ACC112 (cell line): ENCODE measurements at regions not wholly inside any gene's neighbourhood (a gene's known extent, or its start where the extent isn't known, plus 50 kb on each side); places are given as distances from the start of the nearest gene placed in this dataset.

Source experiments
- H2AFZ ChIP-seq: fragments of 200-600 bp; sonication (generic); one replicate; pipeline ENCODE4 v1.6.0; 2017; ENCODE audit warnings: antibody characterized with exemption, low read length; ENCODE audit not compliant: unreplicated experiment
- H3K27ac ChIP-seq: fragments of 200-600 bp; sonication (generic); 2 replicates; pipeline ENCODE4 v1.5.1; 2014; ENCODE audit warnings: low read depth, mild to moderate bottlenecking, antibody characterized with exemption, low read length, moderate library complexity
- H3K27me3 ChIP-seq: fragments of 200-600 bp; sonication (generic); 2 replicates; pipeline ENCODE4 v1.6.1; 2014; ENCODE audit warnings: mild to moderate bottlenecking, antibody characterized with exemption, low read length, moderate library complexity, mixed read lengths; ENCODE audit not compliant: insufficient read depth
- H3K36me3 ChIP-seq: fragments of 200-600 bp; sonication (generic); 2 replicates; pipeline ENCODE4 v1.6.1; 2016; ENCODE audit warnings: mild to moderate bottlenecking, antibody characterized with exemption, low read length, moderate library complexity, mixed read lengths; ENCODE audit not compliant: insufficient read depth
- H3K4me1 ChIP-seq: fragments of 200-600 bp; sonication (generic); one replicate; pipeline ENCODE4 v1.6.1; 2016; ENCODE audit warnings: low read length, mixed read lengths; ENCODE audit not compliant: insufficient read depth, unreplicated experiment, control insufficient read depth
- H3K4me3 ChIP-seq: fragments of 200-600 bp; sonication (generic); 2 replicates; pipeline ENCODE4 v1.5.1; 2014; ENCODE audit warnings: mild to moderate bottlenecking, low read depth, low read length
- H3K79me2 ChIP-seq: fragments of 200-600 bp; sonication (generic); one replicate; pipeline ENCODE4 v1.6.0; 2016; ENCODE audit warnings: low read length; ENCODE audit not compliant: control insufficient read depth, unreplicated experiment, insufficient read depth

- Histone ChIP-seq H2AFZ (no peak overlapping the region), H3K79me2 (no peaks in the 10 kb centered on the region), H3K27ac (no peak overlapping the region), H3K36me3 (no peaks in the 10 kb centered on the region), H3K4me1 (no peaks in the 10 kb centered on the region), H3K27me3 (no peaks in the 10 kb centered on the region), H3K4me3 (no peak overlapping the region)
These were observed 543.1 kb downstream of the UQCRFS1 start for GRCh38 chr19:28669804-28670203.

- H3K4me3 ChIP-seq: no peak overlapping the region
- no peaks in the 10 kb centered on the region for H3K4me1 ChIP-seq
- H2AFZ ChIP-seq: no peak overlapping the region
- H3K79me2 ChIP-seq: no peaks in the 10 kb centered on the region
- H3K27ac ChIP-seq: no peak overlapping the region
- H3K36me3 ChIP-seq: no peaks in the 10 kb centered on the region
- H3K27me3 ChIP-seq: no peaks in the 10 kb centered on the region
These were observed 545.5 kb downstream of the UQCRFS1 start for GRCh38 chr19:28667348-28667977.

GRCh38 chr19:28665748-28666147, 547.2 kb downstream of the UQCRFS1 start:
- Histone ChIP-seq H3K79me2 (no peaks in the 10 kb centered on the region), H3K4me1 (no peaks in the 10 kb centered on the region), H3K4me3 (no peak overlapping the region), H3K27ac (no peak overlapping the region), H2AFZ (no peak overlapping the region), H3K27me3 (no peaks in the 10 kb centered on the region), H3K36me3 (no peaks in the 10 kb centered on the region)

DNA sequence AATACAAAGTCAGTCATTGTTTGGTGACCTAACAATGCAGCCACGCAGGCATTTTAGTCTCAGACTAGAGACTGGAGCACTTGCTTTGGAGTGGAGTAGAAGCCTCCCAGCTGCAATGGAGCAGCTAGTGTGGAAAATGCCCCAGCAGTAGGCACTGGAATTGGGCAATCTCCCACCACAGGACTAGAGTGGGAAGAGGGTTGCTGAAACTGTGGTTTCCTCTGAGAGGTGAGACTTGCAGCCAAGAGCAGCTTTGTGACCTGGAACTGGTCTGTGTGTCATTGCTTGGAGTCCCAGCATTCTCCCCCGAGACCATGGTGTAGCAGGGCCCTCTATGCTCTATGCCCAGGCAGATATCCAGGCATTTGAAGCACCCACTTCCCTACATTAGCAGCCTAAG, 556.3 kb downstream of the UQCRFS1 start:
- no peak overlapping the region for H3K27ac ChIP-seq
- H3K4me1 ChIP-seq: no peaks in the 10 kb centered on the region
- no peaks in the 10 kb centered on the region for H3K27me3 ChIP-seq
- H2AFZ ChIP-seq: no peak overlapping the region
- H3K79me2 ChIP-seq: no peaks in the 10 kb centered on the region
- H3K4me3 ChIP-seq: no peak overlapping the region
- H3K36me3 ChIP-seq: no peaks in the 10 kb centered on the region

DNA sequence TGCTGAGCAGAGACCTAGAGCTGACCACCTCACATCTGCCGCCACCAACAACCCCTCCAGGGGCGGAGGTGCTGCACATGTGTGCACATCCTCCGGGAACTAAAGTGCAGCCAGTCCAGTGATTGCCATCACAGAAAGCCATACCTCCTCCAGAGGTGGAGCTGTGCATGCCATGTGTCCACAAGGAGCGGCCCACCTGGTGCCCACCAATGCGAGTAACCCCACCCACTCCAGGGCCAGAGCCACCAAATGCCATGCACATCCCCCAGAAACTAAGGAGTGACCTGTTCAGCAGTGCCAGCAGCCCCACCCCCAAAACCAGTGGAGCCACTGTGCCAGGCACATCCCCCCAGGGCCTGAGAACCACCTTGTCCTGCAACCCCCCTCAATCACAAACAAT, 557.9 kb downstream of the UQCRFS1 start:
- Histone ChIP-seq H3K79me2 (no peaks in the 10 kb centered on the region), H3K27me3 (no peaks in the 10 kb centered on the region), H3K4me1 (no peaks in the 10 kb centered on the region), H3K36me3 (no peaks in the 10 kb centered on the region), H3K27ac (no peak overlapping the region), H3K4me3 (no peak overlapping the region), H2AFZ (no peak overlapping the region)

DNA sequence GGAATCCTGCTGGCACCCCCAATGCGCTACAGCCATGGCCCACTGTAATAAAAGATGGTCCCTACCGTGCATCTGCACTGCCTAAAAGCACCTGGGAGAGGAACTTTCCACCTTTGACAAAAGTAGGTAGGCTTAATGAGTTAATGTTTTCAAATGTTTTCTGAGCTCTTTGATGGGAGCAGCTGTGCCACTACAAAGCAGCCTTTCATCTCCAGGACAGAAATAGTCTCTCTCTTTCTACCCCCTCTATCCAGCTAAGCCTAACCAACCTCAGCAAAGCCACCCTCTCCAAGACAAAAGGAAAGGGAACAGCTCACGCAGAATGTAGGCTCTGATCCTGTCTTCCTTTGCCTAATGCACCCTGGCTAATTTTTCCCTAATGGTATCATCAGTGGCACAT, 560.2 kb downstream of the UQCRFS1 start:
- Histone ChIP-seq H3K79me2 (no peaks in the 10 kb centered on the region), H2AFZ (no peak overlapping the region), H3K4me3 (no peak overlapping the region), H3K4me1 (no peaks in the 10 kb centered on the region), H3K36me3 (no peaks in the 10 kb centered on the region), H3K27me3 (no peaks in the 10 kb centered on the region), H3K27ac (no peak overlapping the region)

DNA sequence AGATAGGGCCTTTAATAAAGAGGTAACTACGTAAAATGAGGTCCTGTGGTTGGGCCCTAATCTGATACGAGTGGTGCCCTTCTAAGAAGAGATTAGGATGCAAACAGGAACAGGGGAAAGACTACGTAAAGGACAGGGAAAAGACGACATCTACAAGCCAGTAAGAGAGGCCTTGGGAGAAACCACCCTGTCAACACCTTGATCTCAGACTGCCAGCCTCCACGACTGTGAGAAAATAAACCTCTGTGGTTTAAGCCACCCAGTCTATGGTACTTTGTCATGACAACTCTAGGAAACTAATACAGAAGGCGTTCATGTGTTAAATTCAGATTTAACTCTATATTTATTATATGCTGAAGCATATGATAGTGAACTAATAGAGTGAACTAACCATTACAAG, 566.3 kb downstream of the UQCRFS1 start:
- Histone ChIP-seq H3K4me3 (no peak overlapping the region), H3K36me3 (no peaks in the 10 kb centered on the region), H3K27ac (no peak overlapping the region), H2AFZ (no peak overlapping the region), H3K27me3 (no peaks in the 10 kb centered on the region), H3K4me1 (no peaks in the 10 kb centered on the region), H3K79me2 (no peaks in the 10 kb centered on the region)

- H3K36me3 ChIP-seq: no peaks in the 10 kb centered on the region
- H3K27me3 ChIP-seq: no peaks in the 10 kb centered on the region
- H3K79me2 ChIP-seq: no peaks in the 10 kb centered on the region
- no peak overlapping the region for H3K27ac ChIP-seq
- no peak overlapping the region for H2AFZ ChIP-seq
- H3K4me1 ChIP-seq: no peaks in the 10 kb centered on the region
- H3K4me3 ChIP-seq: no peak overlapping the region
These were observed 568.7 kb downstream of the UQCRFS1 start for GRCh38 chr19:28644169-28644775.

DNA sequence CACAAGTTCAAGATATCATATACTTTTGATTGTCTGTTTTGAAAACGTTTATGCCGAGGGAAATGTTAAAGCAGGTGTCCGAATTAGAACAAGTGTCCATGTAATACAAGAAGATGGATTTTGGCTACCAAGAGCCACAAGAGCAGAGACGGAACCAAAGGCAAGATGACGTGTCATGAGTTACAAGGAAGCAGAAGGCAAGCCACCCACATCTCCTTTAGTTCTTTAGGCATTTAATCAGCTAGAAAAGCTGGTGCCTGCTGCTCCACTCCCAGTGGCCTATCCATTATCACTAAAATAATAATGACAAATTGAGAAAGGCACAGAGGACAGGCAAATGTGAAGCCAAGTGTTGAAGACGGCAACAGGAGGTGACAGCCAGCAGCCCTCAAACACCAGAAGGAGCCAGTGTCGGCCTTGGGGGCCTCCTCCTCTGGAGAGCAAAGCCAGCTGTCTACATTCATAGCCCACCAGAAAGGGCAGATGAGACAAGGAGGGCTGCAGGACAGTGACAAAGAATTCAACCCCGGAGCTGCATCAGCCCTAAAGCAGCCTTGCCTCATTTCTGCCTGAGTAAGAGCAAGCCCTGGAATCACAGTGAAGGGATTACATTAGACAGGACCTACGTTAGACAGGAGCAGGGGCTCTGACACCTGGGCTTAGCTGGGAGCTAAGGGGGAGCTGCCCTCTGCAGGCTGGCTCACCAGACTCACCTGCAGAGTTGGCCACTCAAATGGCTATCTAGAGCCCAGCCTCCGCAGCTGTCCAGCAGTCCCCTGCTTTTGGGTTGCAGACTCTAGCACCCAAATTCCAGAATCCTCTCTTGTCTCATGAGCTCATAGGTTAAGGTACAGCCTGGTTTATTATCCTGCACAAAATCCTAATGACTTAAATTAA, 569.9 kb downstream of the UQCRFS1 start:
- Histone ChIP-seq H3K79me2 (no peaks in the 10 kb centered on the region), H3K27me3 (no peaks in the 10 kb centered on the region), H3K4me1 (no peaks in the 10 kb centered on the region), H2AFZ (no peak overlapping the region), H3K36me3 (no peaks in the 10 kb centered on the region), H3K27ac (no peak overlapping the region), H3K4me3 (no peak overlapping the region)

DNA sequence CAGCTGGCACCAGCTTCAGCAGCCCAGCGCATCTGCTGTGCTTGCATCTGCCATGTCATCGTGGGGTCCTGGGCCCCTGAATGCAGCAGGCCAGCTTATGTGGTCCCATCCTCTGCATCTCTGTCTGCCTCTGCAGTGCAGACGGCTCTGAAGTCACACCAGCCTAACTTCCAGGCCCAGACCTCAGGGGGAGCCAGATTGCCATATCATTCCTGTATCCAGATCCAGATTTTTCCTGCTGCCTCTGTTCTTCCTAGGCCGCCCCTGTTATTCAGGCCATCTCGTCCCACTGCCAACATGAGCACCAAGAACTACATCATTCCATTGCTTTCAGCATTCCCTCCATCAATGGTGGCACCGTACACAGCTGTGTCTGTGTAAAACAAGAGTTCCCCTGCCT, 571.6 kb downstream of the UQCRFS1 start:
- Histone ChIP-seq H3K79me2 (no peaks in the 10 kb centered on the region), H3K27ac (no peak overlapping the region), H3K4me1 (no peaks in the 10 kb centered on the region), H3K4me3 (no peak overlapping the region), H3K36me3 (no peaks in the 10 kb centered on the region), H3K27me3 (no peaks in the 10 kb centered on the region), H2AFZ (no peak overlapping the region)

DNA sequence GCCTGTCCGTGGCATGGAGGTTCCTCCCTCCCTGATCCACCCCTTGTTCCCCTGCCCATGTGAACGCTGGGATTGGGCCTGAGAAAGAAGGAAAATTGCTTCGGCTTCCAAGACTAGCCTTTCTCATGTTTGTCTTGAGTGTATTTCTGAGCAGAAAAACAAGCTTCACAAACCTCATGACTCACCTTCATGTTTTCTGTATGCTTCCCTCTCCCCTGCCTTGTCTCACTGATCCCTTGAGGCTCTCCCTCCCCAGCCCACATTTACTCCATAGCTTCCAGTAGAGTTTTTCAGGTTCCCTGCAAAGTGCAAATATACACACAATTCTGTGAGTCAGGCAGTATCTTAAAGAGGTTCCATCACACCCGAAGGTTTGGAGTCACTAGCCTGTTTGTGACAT, 572.4 kb downstream of the UQCRFS1 start:
- Histone ChIP-seq H3K79me2 (no peaks in the 10 kb centered on the region), H3K4me1 (no peaks in the 10 kb centered on the region), H3K27me3 (no peaks in the 10 kb centered on the region), H3K36me3 (no peaks in the 10 kb centered on the region), H3K27ac (no peak overlapping the region), H3K4me3 (no peak overlapping the region), H2AFZ (no peak overlapping the region)
